CD14-positive monocyte (primary cell): ENCODE measurements at regions not wholly inside any gene's neighbourhood (a gene's known extent, or its start where the extent isn't known, plus 50 kb on each side); places are given as distances from the start of the nearest gene placed in this dataset.

Experiments
- DNase-seq, 3 donors: peaks; one replicate each; pipeline ENCODE4 v3.0.0-alpha.2; 2011 to 2022
- H2AFZ ChIP-seq: 2 replicates; pipeline ENCODE4 v1.6.0; 2012; ENCODE audit warnings: mild to moderate bottlenecking, low read depth, low read length, inconsistent platforms; ENCODE audit not compliant: insufficient read depth, poor library complexity, severe bottlenecking
- H3K27ac ChIP-seq, 2 donors: 1 replicate in 1 of 2; 2 replicates in 1 of 2; pipeline ENCODE4 v1.5.1; 2012 to 2013; ENCODE audit warnings: low read length in 2 of 2, control low read depth in 1 of 2, inconsistent platforms in 1 of 2, low read depth in 1 of 2, mild to moderate bottlenecking in 1 of 2
- H3K27me3 ChIP-seq, 2 donors: one replicate each; pipeline versions ENCODE4 v1.6.0 to v1.6.1; 2011 to 2013; ENCODE audit warnings: low read length in 2 of 2; ENCODE audit not compliant: control insufficient read depth in 2 of 2, insufficient read depth in 2 of 2
- H3K36me3 ChIP-seq, 2 donors: replicated peaks in 1 of 2; 1 replicate in 1 of 2; 2 replicates in 1 of 2; pipeline versions ENCODE4 v1.5.1 to v1.6.1; 2012 to 2013; ENCODE audit warnings: low read length in 2 of 2, control low read depth in 1 of 2, inconsistent platforms in 1 of 2, mild to moderate bottlenecking in 1 of 2; ENCODE audit not compliant: insufficient read depth in 2 of 2, control insufficient read depth in 1 of 2
- H3K4me1 ChIP-seq, 2 donors: 1 replicate in 1 of 2; 2 replicates in 1 of 2; pipeline versions ENCODE4 v1.5.1 to v1.6.1; 2012 to 2013; ENCODE audit warnings: low read length in 2 of 2, control low read depth in 1 of 2, inconsistent platforms in 1 of 2, mild to moderate bottlenecking in 1 of 2, moderate library complexity in 1 of 2; ENCODE audit not compliant: insufficient read depth in 2 of 2, control insufficient read depth in 1 of 2
- H3K4me2 ChIP-seq: replicated peaks from 2 replicates; pipeline ENCODE3; 2012; ENCODE audit warnings: low read length, moderate library complexity, mild to moderate bottlenecking; ENCODE audit not compliant: poor library complexity, severe bottlenecking; ENCODE audit errors: extremely low read depth
- H3K4me3 ChIP-seq, 3 experiments: fragments of 200-600 bp in 1 of 3; sonication (generic) in 1 of 3; replicated peaks in 1 of 3; 1 replicate in 2 of 3; 2 replicates in 1 of 3; pipeline ENCODE4 v1.5.1; 2011 to 2013; ENCODE audit warnings: low read length in 3 of 3, mild to moderate bottlenecking in 3 of 3, control low read depth in 2 of 3, low read depth in 2 of 3, inconsistent platforms in 1 of 3, moderate library complexity in 1 of 3
- H3K79me2 ChIP-seq: 2 replicates; pipeline ENCODE4 v1.6.0; 2012; ENCODE audit warnings: mild to moderate bottlenecking, control low read depth, inconsistent platforms, low read length, moderate library complexity; ENCODE audit not compliant: insufficient read depth
- H3K9ac ChIP-seq: 2 replicates; pipeline ENCODE4 v1.6.0; 2017; ENCODE audit warnings: low read length, mild to moderate bottlenecking; ENCODE audit not compliant: insufficient read depth, poor library complexity, severe bottlenecking
- H3K9me3 ChIP-seq, 2 donors: replicated peaks in 1 of 2; 1 replicate in 1 of 2; 2 replicates in 1 of 2; pipeline versions ENCODE4 v1.5.1 to v1.6.1; 2012 to 2013; ENCODE audit warnings: low read length in 2 of 2, control low read depth in 1 of 2; ENCODE audit not compliant: control insufficient read depth in 1 of 2, insufficient read depth in 1 of 2
- H4K20me1 ChIP-seq: 2 replicates; pipeline ENCODE4 v1.6.0; 2012; ENCODE audit warnings: mild to moderate bottlenecking, low read length, control low read depth, moderate library complexity; ENCODE audit not compliant: insufficient read depth
- H3K27ac Mint-ChIP-seq, 7 donors: one replicate each; pipeline ENCODE4 v1.8.0; 2020; ENCODE audit warnings: mild to moderate bottlenecking in 7 of 7, mixed read lengths in 7 of 7, moderate library complexity in 6 of 7, inconsistent platforms in 2 of 7
- H3K27me3 Mint-ChIP-seq, 3 donors: one replicate each; pipeline ENCODE4 v1.8.0; 2021 to 2022; ENCODE audit warnings: low read depth in 3 of 3, mild to moderate bottlenecking in 3 of 3, mixed read lengths in 3 of 3, moderate library complexity in 3 of 3, inconsistent platforms in 1 of 3
- H3K36me3 Mint-ChIP-seq, 2 donors: one replicate each; pipeline ENCODE4 v1.8.0; 2020; ENCODE audit warnings: mixed read lengths in 2 of 2, inconsistent platforms in 1 of 2, mild to moderate bottlenecking in 1 of 2
- H3K4me1 Mint-ChIP-seq: one replicate; pipeline ENCODE4 v1.8.0; 2020; ENCODE audit warnings: mild to moderate bottlenecking, mixed read lengths
- H3K4me3 Mint-ChIP-seq, 2 donors: one replicate each; pipeline ENCODE4 v1.8.0; 2020; ENCODE audit warnings: mild to moderate bottlenecking in 2 of 2, mixed read lengths in 2 of 2, moderate library complexity in 1 of 2
- H3K9me3 Mint-ChIP-seq, 7 donors: one replicate each; pipeline ENCODE4 v1.8.0; 2020 to 2022; ENCODE audit warnings: mixed read lengths in 7 of 7, mild to moderate bottlenecking in 6 of 7, moderate library complexity in 6 of 7, inconsistent platforms in 2 of 7
- WGBS: methylation state at CpG from one replicate; pipeline ENCODE4 v1.1.5; 2013; ENCODE audit warnings: missing lambda C conversion rate; ENCODE audit not compliant: insufficient coverage; 5-methylcytosine and 5-hydroxymethylcytosine counted together
- intact Hi-C, 2 donors: fragments of 100-400 bp; cut with micrococcal nuclease; formaldehyde crosslinking; loops; one replicate each; pipeline versions ENCODE4 v1.15.0 to v1.15.1; 2023
- TF ChIP-seq, protein P1 (sequence below): fragments of 200-600 bp; IDR thresholded peaks from one replicate; pipeline ENCODE4 v1.8.0; 2022; ENCODE audit warnings: antibody characterized with exemption, mild to moderate bottlenecking

- TF ChIP-seq, protein P1, sequence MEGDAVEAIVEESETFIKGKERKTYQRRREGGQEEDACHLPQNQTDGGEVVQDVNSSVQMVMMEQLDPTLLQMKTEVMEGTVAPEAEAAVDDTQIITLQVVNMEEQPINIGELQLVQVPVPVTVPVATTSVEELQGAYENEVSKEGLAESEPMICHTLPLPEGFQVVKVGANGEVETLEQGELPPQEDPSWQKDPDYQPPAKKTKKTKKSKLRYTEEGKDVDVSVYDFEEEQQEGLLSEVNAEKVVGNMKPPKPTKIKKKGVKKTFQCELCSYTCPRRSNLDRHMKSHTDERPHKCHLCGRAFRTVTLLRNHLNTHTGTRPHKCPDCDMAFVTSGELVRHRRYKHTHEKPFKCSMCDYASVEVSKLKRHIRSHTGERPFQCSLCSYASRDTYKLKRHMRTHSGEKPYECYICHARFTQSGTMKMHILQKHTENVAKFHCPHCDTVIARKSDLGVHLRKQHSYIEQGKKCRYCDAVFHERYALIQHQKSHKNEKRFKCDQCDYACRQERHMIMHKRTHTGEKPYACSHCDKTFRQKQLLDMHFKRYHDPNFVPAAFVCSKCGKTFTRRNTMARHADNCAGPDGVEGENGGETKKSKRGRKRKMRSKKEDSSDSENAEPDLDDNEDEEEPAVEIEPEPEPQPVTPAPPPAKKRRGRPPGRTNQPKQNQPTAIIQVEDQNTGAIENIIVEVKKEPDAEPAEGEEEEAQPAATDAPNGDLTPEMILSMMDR: no peak
- Histone ChIP-seq H4K20me1 (no peaks in the 10 kb centered on the region), H3K4me2 (no peak overlapping the region), H3K9me3 (no peaks in the 10 kb centered on the region), H3K9ac (no peak overlapping the region), H3K4me3 (no peak overlapping the region), H3K27me3 (no peaks in the 10 kb centered on the region), H3K79me2 (no peaks in the 10 kb centered on the region), H3K4me1 (peaks cover 15 to 20% of the 10 kb centered on the region in 2 donors), H2AFZ (no peak overlapping the region), H3K36me3 (no peaks in the 10 kb centered on the region), H3K27ac (no peak overlapping the region)
- no peak for DNase-seq
- H3K27ac Mint-ChIP-seq: no peak overlapping the region
- WGBS: 100% methylated on average over 1 of the region's 3 CpGs
- H3K27me3 Mint-ChIP-seq: no peaks in the 10 kb centered on the region
- no peak overlapping the region for H3K4me3 Mint-ChIP-seq
- no peaks in the 10 kb centered on the region for H3K9me3 Mint-ChIP-seq
- peaks cover 22% of the 10 kb centered on the region for H3K4me1 Mint-ChIP-seq
- no peaks in the 10 kb centered on the region for H3K36me3 Mint-ChIP-seq
- intact Hi-C loops: no loop called here
Measured at GRCh38 chr10:31138026-31138553, 106.4 kb upstream of the ZNF438 start.

GRCh38 chr10:31139497-31139896, 107.8 kb upstream of the ZNF438 start:
- Mint-ChIP-seq H3K27me3 (peaks cover 0 to 2% (median 0%) of the 10 kb centered on the region in 3 donors), H3K4me3 (no peak overlapping the region), H3K9me3 (no peaks in the 10 kb centered on the region), H3K27ac (no peak overlapping the region), H3K36me3 (no peaks in the 10 kb centered on the region), H3K4me1 (peaks cover 15% of the 10 kb centered on the region)
- Histone ChIP-seq H3K9me3 (no peaks in the 10 kb centered on the region), H3K36me3 (no peaks in the 10 kb centered on the region), H3K4me1 (peaks cover 7% of the 10 kb centered on the region in 2 donors), H3K79me2 (no peaks in the 10 kb centered on the region), H3K4me2 (no peak overlapping the region), H3K4me3 (no peak overlapping the region), H3K27ac (no peak overlapping the region), H3K27me3 (no peaks in the 10 kb centered on the region), H3K9ac (no peak overlapping the region), H4K20me1 (no peaks in the 10 kb centered on the region), H2AFZ (no peak overlapping the region)
- DNase-seq: no peak
- 100% methylated on average over 2 of the region's 6 CpGs for WGBS
- TF ChIP-seq, protein P1: no peak
- intact Hi-C loops: no loop called here
